Epithelial cell of proximal tubule (primary cell): ENCODE measurements at regions not wholly inside any gene's neighbourhood (a gene's known extent, or its start where the extent isn't known, plus 50 kb on each side); places are given as distances from the start of the nearest gene placed in this dataset.
"Not testable (repeated sequence)": the region's sequence is repeated elsewhere in the genome, so short reads cannot be mapped to it uniquely, and the experiment has no call there.

Experiments
- DNase-seq: peaks from one replicate; pipeline ENCODE4 v3.0.0-alpha.2; 2011; ENCODE audit warnings: low read depth
- H3K4me3 ChIP-seq: 2 replicates; pipeline ENCODE4 v1.5.1; 2011; ENCODE audit warnings: low read depth, mild to moderate bottlenecking, low read length
- TF ChIP-seq, protein P1 (sequence below): conservative IDR thresholded peaks from 2 replicates; pipeline ENCODE4 v1.5.1; 2012; ENCODE audit warnings: low read depth, mild to moderate bottlenecking, low read length

DNA sequence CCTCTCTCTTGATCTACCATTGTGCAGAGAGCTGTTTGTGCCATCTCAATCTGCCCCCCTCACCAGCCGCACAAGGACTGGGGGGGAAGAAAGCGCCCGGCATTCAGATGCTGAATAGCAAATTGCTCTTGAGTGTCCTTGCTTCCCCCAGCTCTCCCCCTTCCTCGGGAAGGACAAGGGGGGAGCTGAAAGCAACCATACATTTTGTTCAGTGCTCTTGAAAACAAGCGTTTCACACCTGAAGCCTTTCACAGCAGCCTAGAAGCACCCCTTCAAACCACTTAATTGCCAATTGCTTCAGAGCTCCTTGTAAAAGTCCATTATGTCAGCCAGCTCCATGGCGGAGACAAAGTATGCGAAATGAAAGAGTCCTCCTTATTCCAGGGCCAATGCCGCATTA lies 540.1 kb downstream of the NR2F2 start:
- no peak for DNase-seq
- TF ChIP-seq, protein P1, sequence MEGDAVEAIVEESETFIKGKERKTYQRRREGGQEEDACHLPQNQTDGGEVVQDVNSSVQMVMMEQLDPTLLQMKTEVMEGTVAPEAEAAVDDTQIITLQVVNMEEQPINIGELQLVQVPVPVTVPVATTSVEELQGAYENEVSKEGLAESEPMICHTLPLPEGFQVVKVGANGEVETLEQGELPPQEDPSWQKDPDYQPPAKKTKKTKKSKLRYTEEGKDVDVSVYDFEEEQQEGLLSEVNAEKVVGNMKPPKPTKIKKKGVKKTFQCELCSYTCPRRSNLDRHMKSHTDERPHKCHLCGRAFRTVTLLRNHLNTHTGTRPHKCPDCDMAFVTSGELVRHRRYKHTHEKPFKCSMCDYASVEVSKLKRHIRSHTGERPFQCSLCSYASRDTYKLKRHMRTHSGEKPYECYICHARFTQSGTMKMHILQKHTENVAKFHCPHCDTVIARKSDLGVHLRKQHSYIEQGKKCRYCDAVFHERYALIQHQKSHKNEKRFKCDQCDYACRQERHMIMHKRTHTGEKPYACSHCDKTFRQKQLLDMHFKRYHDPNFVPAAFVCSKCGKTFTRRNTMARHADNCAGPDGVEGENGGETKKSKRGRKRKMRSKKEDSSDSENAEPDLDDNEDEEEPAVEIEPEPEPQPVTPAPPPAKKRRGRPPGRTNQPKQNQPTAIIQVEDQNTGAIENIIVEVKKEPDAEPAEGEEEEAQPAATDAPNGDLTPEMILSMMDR = no peak
- no peak overlapping the region for H3K4me3 ChIP-seq

GRCh38 chr15:96877442-96877841 lies 546.9 kb downstream of the NR2F2 start:
- DNase-seq, H3K4me3 ChIP-seq: not testable (repeated sequence)

DNA sequence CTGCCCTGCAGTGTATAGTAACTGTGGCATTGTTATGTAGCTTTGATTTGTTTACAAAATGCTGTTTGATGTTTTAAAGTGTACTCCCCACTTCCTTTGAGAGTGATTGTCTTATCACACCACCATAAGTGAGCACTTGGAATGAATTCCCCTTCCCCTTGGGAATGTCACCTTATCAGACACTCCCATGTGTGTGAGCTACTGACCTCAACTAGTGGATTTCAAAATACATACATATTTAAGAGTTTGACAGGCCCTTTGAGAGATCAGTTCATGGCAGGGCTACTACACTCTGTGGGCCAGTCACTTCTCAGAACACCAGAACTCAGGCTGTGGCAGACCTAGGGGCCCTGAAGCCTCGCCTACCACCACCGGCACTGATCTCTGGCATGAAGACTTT lies 547.6 kb downstream of the NR2F2 start:
- DNase-seq = no peak
- TF ChIP-seq, protein P1 = no peak
- no peak overlapping the region for H3K4me3 ChIP-seq

GRCh38 chr15:96882121-96882772 lies 551.7 kb downstream of the NR2F2 start:
- TF ChIP-seq, protein P1 = no peak
- no peak for DNase-seq

GRCh38 chr15:96887730-96888129 lies 557.2 kb downstream of the NR2F2 start:
- TF ChIP-seq, protein P1 = no peak
- H3K4me3 ChIP-seq = no peak overlapping the region
- peak; percentile 46 for DNase-seq

More at GRCh38 chr15:96882121-96882772, 551.7 kb downstream of the NR2F2 start:
- H3K4me3 ChIP-seq = no peak overlapping the region

- no peak for DNase-seq
- H3K4me3 ChIP-seq = no peak overlapping the region
- TF ChIP-seq, protein P1 = no peak
These were observed 558.3 kb downstream of the NR2F2 start for GRCh38 chr15:96888764-96889163.

GRCh38 chr15:96889734-96890480 lies 559.4 kb downstream of the NR2F2 start:
- DNase-seq = no peak
- TF ChIP-seq, protein P1 = no peak
- peak overlapping the region; percentile 58 for H3K4me3 ChIP-seq
